CD4-positive, alpha-beta T cell (primary cell): ENCODE measurements at regions not wholly inside any gene's neighbourhood (a gene's known extent, or its start where the extent isn't known, plus 50 kb on each side); places are given as distances from the start of the nearest gene placed in this dataset.
"Not testable (repeated sequence)": the region's sequence is repeated elsewhere in the genome, so short reads cannot be mapped to it uniquely, and the experiment has no call there.

Experiments used
- ATAC-seq: fragments of 200-7000 bp; cut with Tn5 transposase; one replicate; pipeline ENCODE4 v1.10.0; 2022; ENCODE audit warnings: mild to moderate bottlenecking; ENCODE audit not compliant: poor library complexity
- CTCF ChIA-PET: fragments of 350-600 bp; sonication (Branson Sonifier 250); formaldehyde crosslinking; loops from one replicate; lab custom pipeline; 2021; ENCODE audit warnings: antibody characterized with exemption, inconsistent platforms; lab: Charles Lee
- POLR2A ChIA-PET: fragments of 350-600 bp; sonication (Branson Sonifier 250); formaldehyde crosslinking; loops from one replicate; lab custom pipeline; 2021; ENCODE audit warnings: antibody characterized with exemption, inconsistent platforms; lab: Charles Lee
- DNase-seq, 14 experiments: peaks; one replicate each; pipeline ENCODE4 v3.0.0-alpha.2; 2013 to 2020; ENCODE audit warnings: mixed read lengths in 2 of 14
- H3K27ac ChIP-seq, 2 donors: one replicate each; pipeline versions ENCODE4 v1.5.1 to v1.7.0; 2013; ENCODE audit warnings: low read length in 2 of 2, low read depth in 1 of 2, mild to moderate bottlenecking in 1 of 2
- H3K27me3 ChIP-seq, 2 experiments: 1 replicate in 1 of 2; 2 replicates in 1 of 2; pipeline versions ENCODE4 v1.6.1 to v1.7.0; 2013; ENCODE audit warnings: low read length in 2 of 2, control low read depth in 1 of 2, mild to moderate bottlenecking in 1 of 2, moderate library complexity in 1 of 2; ENCODE audit not compliant: insufficient read depth in 2 of 2, control insufficient read depth in 1 of 2
- H3K36me3 ChIP-seq: one replicate; pipeline ENCODE4 v1.6.1; 2013; ENCODE audit warnings: low read length, control low read depth; ENCODE audit not compliant: insufficient read depth
- H3K4me1 ChIP-seq: one replicate; pipeline ENCODE4 v1.6.1; 2013; ENCODE audit warnings: low read length, control low read depth; ENCODE audit not compliant: insufficient read depth
- H3K4me3 ChIP-seq: one replicate; pipeline ENCODE4 v1.5.1; 2013; ENCODE audit warnings: mild to moderate bottlenecking, low read length, moderate library complexity
- H3K9me3 ChIP-seq, 2 experiments: 1 replicate in 1 of 2; 2 replicates in 1 of 2; pipeline versions ENCODE4 v1.6.1 to v1.7.0; 2013; ENCODE audit warnings: low read length in 2 of 2, mild to moderate bottlenecking in 2 of 2, control low read depth in 1 of 2, moderate library complexity in 1 of 2; ENCODE audit not compliant: control insufficient read depth in 1 of 2, insufficient read depth in 1 of 2
- H3K27ac Mint-ChIP-seq: one replicate; pipeline ENCODE4 v1.8.0; 2020; ENCODE audit warnings: mixed read lengths
- H3K27me3 Mint-ChIP-seq: one replicate; pipeline ENCODE4 v1.8.0; 2021; ENCODE audit warnings: mixed read lengths
- H3K36me3 Mint-ChIP-seq: one replicate; pipeline ENCODE4 v1.8.0; 2021; ENCODE audit warnings: low read depth, mixed read lengths
- H3K4me1 Mint-ChIP-seq: one replicate; pipeline ENCODE4 v1.8.0; 2021; ENCODE audit warnings: low read depth, mixed read lengths
- H3K4me3 Mint-ChIP-seq: one replicate; pipeline ENCODE4 v1.8.0; 2020; ENCODE audit warnings: mild to moderate bottlenecking, mixed read lengths
- H3K9me3 Mint-ChIP-seq: one replicate; pipeline ENCODE4 v1.8.0; 2020; ENCODE audit warnings: mixed read lengths
- intact Hi-C, 2 experiments: fragments of 100-400 bp; cut with DNase I in 1 of 2; cut with micrococcal nuclease in 1 of 2; formaldehyde crosslinking; loops; one replicate each; pipeline versions ENCODE4 v1.15.1 to v1.9.0; 2023 to 2025; cut with DNase I, micrococcal nuclease
- TF ChIP-seq, protein P1 (sequence below): fragments of 200-600 bp; IDR thresholded peaks from one replicate; pipeline ENCODE4 v1.8.0; 2022; ENCODE audit warnings: antibody characterized with exemption, mild to moderate bottlenecking

DNA sequence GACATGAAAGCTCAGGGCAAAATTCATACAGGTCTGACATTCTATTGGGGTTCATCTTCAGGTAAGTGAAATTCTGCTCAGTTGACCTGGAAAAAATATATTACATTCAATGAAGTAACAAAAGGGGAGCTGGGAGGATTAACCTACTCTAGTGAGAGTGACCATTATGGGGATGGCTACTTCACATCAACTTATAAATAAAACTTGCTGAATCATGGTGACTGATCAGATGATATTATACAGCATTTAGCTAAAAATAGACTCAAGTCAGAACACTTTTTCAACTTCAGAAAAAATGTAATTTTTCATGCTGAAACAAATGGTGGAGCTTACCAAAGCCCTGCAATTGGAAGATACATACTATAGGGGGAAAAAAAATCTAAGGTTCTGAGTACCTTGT, 800.2 kb downstream of the FSCB start:
- Mint-ChIP-seq H3K4me3 (no peak overlapping the region), H3K27me3 (no peaks in the 10 kb centered on the region), H3K36me3 (no peaks in the 10 kb centered on the region), H3K27ac (no peak overlapping the region), H3K9me3 (peaks cover 10% of the 10 kb centered on the region), H3K4me1 (no peaks in the 10 kb centered on the region)
- Histone ChIP-seq H3K9me3 (no peaks in the 10 kb centered on the region), H3K27me3 (no peaks in the 10 kb centered on the region), H3K4me3 (no peak overlapping the region), H3K36me3 (no peaks in the 10 kb centered on the region), H3K27ac (no peak overlapping the region), H3K4me1 (no peaks in the 10 kb centered on the region)
- TF ChIP-seq, protein P1, sequence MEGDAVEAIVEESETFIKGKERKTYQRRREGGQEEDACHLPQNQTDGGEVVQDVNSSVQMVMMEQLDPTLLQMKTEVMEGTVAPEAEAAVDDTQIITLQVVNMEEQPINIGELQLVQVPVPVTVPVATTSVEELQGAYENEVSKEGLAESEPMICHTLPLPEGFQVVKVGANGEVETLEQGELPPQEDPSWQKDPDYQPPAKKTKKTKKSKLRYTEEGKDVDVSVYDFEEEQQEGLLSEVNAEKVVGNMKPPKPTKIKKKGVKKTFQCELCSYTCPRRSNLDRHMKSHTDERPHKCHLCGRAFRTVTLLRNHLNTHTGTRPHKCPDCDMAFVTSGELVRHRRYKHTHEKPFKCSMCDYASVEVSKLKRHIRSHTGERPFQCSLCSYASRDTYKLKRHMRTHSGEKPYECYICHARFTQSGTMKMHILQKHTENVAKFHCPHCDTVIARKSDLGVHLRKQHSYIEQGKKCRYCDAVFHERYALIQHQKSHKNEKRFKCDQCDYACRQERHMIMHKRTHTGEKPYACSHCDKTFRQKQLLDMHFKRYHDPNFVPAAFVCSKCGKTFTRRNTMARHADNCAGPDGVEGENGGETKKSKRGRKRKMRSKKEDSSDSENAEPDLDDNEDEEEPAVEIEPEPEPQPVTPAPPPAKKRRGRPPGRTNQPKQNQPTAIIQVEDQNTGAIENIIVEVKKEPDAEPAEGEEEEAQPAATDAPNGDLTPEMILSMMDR = no peak
- ChIA-PET POLR2A (no interaction called here), CTCF (interaction anchor here (1.1 kb wide), 1 partner anchor 9 kb away, joined by 3 read pairs; no protein-coding TSS in a partner anchor)
- no peak for ATAC-seq
- intact Hi-C loops = no loop called here
- DNase-seq = no peak

DNA sequence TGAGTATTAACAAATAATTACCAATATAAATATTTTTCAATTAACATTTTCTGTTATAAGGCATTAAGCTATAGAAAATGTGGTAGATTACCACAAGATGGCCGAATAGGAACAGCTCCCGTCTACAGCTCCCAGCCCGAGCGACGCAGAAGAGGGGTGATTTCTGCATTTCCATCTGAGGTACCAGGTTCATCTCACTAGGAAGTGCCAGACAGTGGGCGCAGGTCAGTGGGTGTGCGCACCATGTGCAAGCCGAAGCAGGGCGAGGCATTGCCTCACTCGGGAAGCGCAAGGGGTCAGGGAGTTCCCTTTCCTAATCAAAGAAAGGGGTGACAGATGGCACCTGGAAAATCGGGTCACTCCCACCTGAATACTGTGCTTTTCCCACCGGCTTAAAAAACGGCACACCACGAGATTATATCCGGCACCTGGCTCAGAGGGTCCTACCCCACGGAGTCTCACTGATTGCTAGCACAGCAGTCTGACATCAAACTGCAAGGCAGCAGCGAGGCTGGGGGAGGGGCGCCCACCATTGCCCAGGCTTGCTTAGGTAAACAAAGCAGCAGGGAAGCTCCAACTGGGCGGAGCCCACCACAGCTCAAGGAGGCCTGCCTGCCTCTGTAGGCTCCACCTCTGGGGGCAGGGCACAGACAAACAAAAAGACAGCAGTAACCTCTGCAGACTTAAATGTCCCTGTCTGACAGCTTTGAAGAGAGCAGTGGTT, 808.4 kb downstream of the FSCB start:
- H3K4me3 ChIP-seq, H3K36me3 Mint-ChIP-seq, DNase-seq, ATAC-seq, H3K36me3 ChIP-seq, H3K4me1 Mint-ChIP-seq, intact Hi-C loops, H3K27me3 ChIP-seq, H3K4me1 ChIP-seq, H3K27ac Mint-ChIP-seq, CTCF ChIA-PET, H3K4me3 Mint-ChIP-seq, H3K27ac ChIP-seq, H3K9me3 Mint-ChIP-seq, POLR2A ChIA-PET, H3K27me3 Mint-ChIP-seq: not testable (repeated sequence)
- H3K9me3 ChIP-seq = peaks cover 0 to 11% of the 10 kb centered on the region in 2 experiments

DNA sequence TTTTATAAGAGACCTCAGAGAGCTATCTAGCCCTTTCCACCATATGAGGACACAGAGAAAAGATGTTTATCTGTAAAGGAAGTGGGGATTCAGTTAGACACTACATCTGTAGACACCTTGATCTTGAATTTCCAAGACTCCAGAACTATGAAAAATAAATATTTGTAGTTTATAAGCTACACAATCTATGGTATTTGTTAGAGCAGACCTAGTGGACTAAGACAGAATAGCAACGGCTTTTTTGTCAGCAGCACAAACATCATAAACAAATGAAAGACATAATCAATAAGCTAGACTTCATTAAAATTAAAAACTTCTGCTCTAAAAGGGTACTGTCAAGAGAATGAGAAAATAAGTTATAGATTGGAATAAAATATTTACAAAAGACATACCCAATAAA, 810.1 kb downstream of the FSCB start:
- TF ChIP-seq, protein P1 = no peak
- no peak overlapping the region for H3K27ac ChIP-seq
- DNase-seq (no peak), ATAC-seq (no peak)
- H3K9me3 ChIP-seq = peaks cover 0 to 11% of the 10 kb centered on the region in 2 experiments
- H3K27me3 Mint-ChIP-seq = no peaks in the 10 kb centered on the region
- H3K27ac Mint-ChIP-seq = no peak overlapping the region
- CTCF ChIA-PET = interaction anchor here (1.2 kb wide), 1 partner anchor 9 kb away, joined by 3 read pairs; no protein-coding TSS in a partner anchor
- intact Hi-C loops = no loop called here
- POLR2A ChIA-PET = no interaction called here
- no peaks in the 10 kb centered on the region for H3K36me3 Mint-ChIP-seq
- H3K27me3 ChIP-seq = no peaks in the 10 kb centered on the region
- no peaks in the 10 kb centered on the region for H3K4me1 Mint-ChIP-seq
- H3K4me1 ChIP-seq = no peaks in the 10 kb centered on the region
- H3K4me3 ChIP-seq = no peak overlapping the region
- peaks cover 5% of the 10 kb centered on the region for H3K9me3 Mint-ChIP-seq
- H3K4me3 Mint-ChIP-seq = no peak overlapping the region
- no peaks in the 10 kb centered on the region for H3K36me3 ChIP-seq

DNA sequence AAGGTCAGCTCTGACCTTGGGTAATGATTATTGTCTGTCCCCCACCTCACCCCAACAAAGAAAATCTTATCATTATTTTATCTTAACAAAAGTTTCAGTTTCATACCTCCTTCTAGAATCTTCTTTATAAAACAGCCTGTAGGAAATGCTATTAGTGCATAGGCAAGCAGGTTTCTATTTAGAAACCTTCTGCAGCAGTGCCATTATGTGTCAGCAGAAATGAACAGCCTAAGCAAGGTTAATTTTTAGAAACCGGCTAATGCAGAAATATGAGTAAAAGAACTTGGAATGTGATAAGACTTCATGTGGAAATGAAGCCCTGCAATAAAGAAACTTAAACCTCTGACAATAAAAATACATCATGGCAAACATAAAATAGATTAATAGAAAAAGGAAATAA, 814.4 kb downstream of the FSCB start:
- TF ChIP-seq, protein P1 = no peak

More for the DNA sequence above, 814.4 kb downstream of the FSCB start:
- intact Hi-C loops = no loop called here
- DNase-seq = no peak
- Mint-ChIP-seq H3K9me3 (peaks cover 7% of the 10 kb centered on the region), H3K36me3 (no peaks in the 10 kb centered on the region), H3K4me3 (no peak overlapping the region), H3K27me3 (no peaks in the 10 kb centered on the region), H3K4me1 (no peaks in the 10 kb centered on the region), H3K27ac (no peak overlapping the region)
- peaks cover 4% of the 10 kb centered on the region in 2 experiments for H3K9me3 ChIP-seq
- ChIA-PET CTCF (no interaction called here), POLR2A (no interaction called here)
- H3K36me3 ChIP-seq = no peaks in the 10 kb centered on the region
- no peak for ATAC-seq
- H3K27ac ChIP-seq = no peak overlapping the region
- H3K4me3 ChIP-seq = no peak overlapping the region
- H3K27me3 ChIP-seq = no peaks in the 10 kb centered on the region
- no peaks in the 10 kb centered on the region for H3K4me1 ChIP-seq
